ENCODE measurements at regions not wholly inside any gene's neighbourhood (a gene's known extent, or its start where the extent isn't known, plus 50 kb on each side); places are given as distances from the start of the nearest gene placed in this dataset.

GRCh38 chr5:97544240-97544639 is 361.2 kb upstream of the RIOK2 start:
- TF ChIP-seq CTCF (IDR thresholded peaks at IDR 0.05) = no peak
- H3K36me3 ChIP-seq (ENCODE audit: insufficient read depth in 1 of 2, low read depth in 1 of 2) = no peaks in the 10 kb centered on the region
- H3K4me3 ChIP-seq = no peak overlapping the region
- WGBS, 3 donors = 42 to 49% (median 45%) methylated on average over 3 of the region's 3 CpGs
- H3K9me3 ChIP-seq = no peaks in the 10 kb centered on the region
- no peaks in the 10 kb centered on the region for H3K27me3 ChIP-seq (ENCODE audit: insufficient read depth in 3 of 3, low read length in 2 of 3)
- no peak for DNase-seq
- H3K27ac ChIP-seq = no peak overlapping the region
- ATAC-seq = no peak
- intact Hi-C loops (cut with DNase I) = no loop called here
- no peaks in the 10 kb centered on the region for H3K4me1 ChIP-seq

DNA sequence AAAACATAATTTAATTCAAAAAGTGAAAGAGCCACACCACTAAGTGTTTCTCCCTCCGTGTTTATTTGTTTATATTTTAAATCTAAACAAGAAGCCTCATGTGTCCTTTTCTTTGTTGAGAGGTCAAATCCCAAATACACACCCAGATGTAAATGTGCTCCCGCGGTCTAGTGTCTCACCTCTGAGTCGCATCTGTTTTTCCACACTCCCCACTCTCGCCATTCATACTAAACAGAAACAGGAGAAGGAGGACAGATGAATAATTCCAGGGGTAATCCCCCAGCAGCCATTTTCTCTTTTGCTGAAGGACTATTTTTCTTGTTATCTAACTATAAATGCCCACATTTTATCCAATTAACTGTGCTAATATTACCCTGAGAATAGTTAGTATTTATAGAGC is 361.6 kb upstream of the RIOK2 start:
- DNase-seq = no peak
- H3K9me3 ChIP-seq = no peaks in the 10 kb centered on the region
- H3K36me3 ChIP-seq (ENCODE audit: insufficient read depth in 1 of 2, low read depth in 1 of 2) = no peaks in the 10 kb centered on the region
- intact Hi-C loops (cut with DNase I) = no loop called here
- no peak for ATAC-seq
- TF ChIP-seq CTCF (IDR thresholded peaks at IDR 0.05) = no peak
- no peak overlapping the region for H3K4me3 ChIP-seq
- H3K4me1 ChIP-seq = no peaks in the 10 kb centered on the region
- H3K27me3 ChIP-seq (ENCODE audit: insufficient read depth in 3 of 3, low read length in 2 of 3) = no peaks in the 10 kb centered on the region
- H3K27ac ChIP-seq = no peak overlapping the region
- WGBS, 3 donors = 49 to 63% (median 55%) methylated on average over 5 of the region's 5 CpGs

GRCh38 chr5:97545446-97545845 is 362.4 kb upstream of the RIOK2 start:
- ATAC-seq (no peak), DNase-seq (no peak)
- Histone ChIP-seq H3K27ac (no peak overlapping the region), H3K36me3 (ENCODE audit: insufficient read depth in 1 of 2, low read depth in 1 of 2) (no peaks in the 10 kb centered on the region), H3K27me3 (ENCODE audit: insufficient read depth in 3 of 3, low read length in 2 of 3) (no peaks in the 10 kb centered on the region), H3K4me1 (no peaks in the 10 kb centered on the region), H3K9me3 (no peaks in the 10 kb centered on the region), H3K4me3 (no peak overlapping the region)
- intact Hi-C loops (cut with DNase I) = no loop called here
- TF ChIP-seq CTCF (IDR thresholded peaks at IDR 0.05) = no peak

GRCh38 chr5:97545886-97546535 is 363.0 kb upstream of the RIOK2 start:
- H3K4me3 ChIP-seq = no peak overlapping the region
- 39 to 51% (median 43%) methylated on average over 2 of the region's 2 CpGs for WGBS, 3 donors
- ATAC-seq = no peak
- no peaks in the 10 kb centered on the region for H3K4me1 ChIP-seq
- H3K27ac ChIP-seq = no peak overlapping the region
- DNase-seq = no peak
- no peaks in the 10 kb centered on the region for H3K36me3 ChIP-seq (ENCODE audit: insufficient read depth in 1 of 2, low read depth in 1 of 2)
- H3K27me3 ChIP-seq (ENCODE audit: insufficient read depth in 3 of 3, low read length in 2 of 3) = no peaks in the 10 kb centered on the region
- no peaks in the 10 kb centered on the region for H3K9me3 ChIP-seq
- intact Hi-C loops (cut with DNase I) = no loop called here
- no peak for TF ChIP-seq CTCF (IDR thresholded peaks at IDR 0.05)

DNA sequence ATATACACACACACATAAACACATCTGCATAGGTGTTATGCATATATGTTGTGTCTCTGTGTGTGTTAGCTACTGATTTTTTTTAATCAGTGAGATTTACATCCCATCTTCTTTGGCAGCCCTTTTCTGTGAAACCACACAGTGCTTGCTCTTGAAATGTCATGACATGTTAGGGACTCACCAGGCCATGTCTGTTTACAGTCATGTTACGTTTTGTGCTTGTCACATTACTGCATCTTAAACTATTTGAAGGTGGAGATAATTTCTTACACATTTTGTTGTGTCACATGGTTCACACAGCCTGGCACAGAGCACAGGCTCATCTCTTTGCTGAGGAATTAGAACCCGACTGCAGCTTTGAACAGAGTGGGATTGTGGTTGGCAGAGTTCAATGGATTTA is 364.4 kb upstream of the RIOK2 start:
- intact Hi-C loops (cut with DNase I) = no loop called here
- no peaks in the 10 kb centered on the region for H3K27me3 ChIP-seq (ENCODE audit: insufficient read depth in 3 of 3, low read length in 2 of 3)
- WGBS, 3 donors = 88 to 91% (median 89%) methylated on average over 2 of the region's 2 CpGs
- no peaks in the 10 kb centered on the region for H3K4me1 ChIP-seq
- TF ChIP-seq CTCF (IDR thresholded peaks at IDR 0.05) = no peak
- no peaks in the 10 kb centered on the region for H3K36me3 ChIP-seq (ENCODE audit: insufficient read depth in 1 of 2, low read depth in 1 of 2)
- H3K9me3 ChIP-seq = no peaks in the 10 kb centered on the region
- no peak for ATAC-seq
- no peak overlapping the region for H3K4me3 ChIP-seq
- no peak overlapping the region for H3K27ac ChIP-seq
- no peak for DNase-seq
